ENCODE measurements at regions not wholly inside any gene's neighbourhood (a gene's known extent, or its start where the extent isn't known, plus 50 kb on each side); places are given as distances from the start of the nearest gene placed in this dataset.

- TF ChIP-seq MAX (IDR thresholded peaks at IDR 0.05; ENCODE audit: insufficient read depth, insufficient read length) (no peak), CTCF (IDR thresholded peaks at IDR 0.05; ENCODE audit: extremely low read depth in 1 of 2, insufficient read depth in 1 of 2, low read depth in 1 of 2, low read length in 2 of 2) (no peak), FOS (IDR thresholded peaks at IDR 0.05; ENCODE audit: borderline replicate concordance, insufficient read depth, low read length) (no peak), POLR2AphosphoS5 (IDR thresholded peaks at IDR 0.05; ENCODE audit: insufficient read depth, low read depth, low read length) (no peak), POLR2A (IDR thresholded peaks at IDR 0.05; ENCODE audit: low read depth, low read length) (no peak)
These were observed 109.9 kb upstream of the ITGB1 start for GRCh38 chr10:33067917-33068316.

Data from endothelial cell of umbilical vein (primary cell).